Brain microvascular endothelial cell (primary cell): ENCODE measurements at regions not wholly inside any gene's neighbourhood (a gene's known extent, or its start where the extent isn't known, plus 50 kb on each side); places are given as distances from the start of the nearest gene placed in this dataset.

Experiments
- DNase-seq: peaks from one replicate; pipeline ENCODE4 v3.0.0-alpha.2; 2020
- H3K27ac ChIP-seq: fragments of 250-450 bp; sonication (Bioruptor Pico); 2 replicates; pipeline ENCODE4 v1.5.1; 2020; ENCODE audit warnings: mild to moderate bottlenecking, moderate library complexity
- H3K27me3 ChIP-seq: fragments of 250-450 bp; sonication (Bioruptor Pico); replicated peaks from 2 replicates; pipeline ENCODE4 v1.5.1; 2020; ENCODE audit warnings: mild to moderate bottlenecking
- H3K36me3 ChIP-seq: fragments of 250-450 bp; sonication (Bioruptor Pico); replicated peaks from 2 replicates; pipeline ENCODE4 v1.5.1; 2020; ENCODE audit warnings: mild to moderate bottlenecking
- H3K4me3 ChIP-seq: 2 replicates; pipeline ENCODE4 v1.5.1; 2011; ENCODE audit warnings: low read depth, mild to moderate bottlenecking, control low read depth, low read length, moderate library complexity
- CTCF ChIP-seq: IDR thresholded peaks from 2 replicates; pipeline ENCODE4 v1.5.1; 2011; ENCODE audit warnings: low read depth, mild to moderate bottlenecking, moderate library complexity, low read length, control low read depth, inconsistent platforms; ENCODE audit errors: missing control alignments
- in situ Hi-C: cut with HindIII; loops from 2 replicates; pipeline ENCODE4 v1.10.0; 2017; ENCODE audit warnings: low sequenced_read_pairs, low pct_ligation_motif_present

GRCh38 chr9:100756217-100756616 lies 178.3 kb downstream of the CAVIN4 start:
- Histone ChIP-seq H3K27ac (no peak overlapping the region), H3K4me3 (no peak overlapping the region), H3K36me3 (no peaks in the 10 kb centered on the region), H3K27me3 (no peaks in the 10 kb centered on the region)
- no peak for DNase-seq
- TF ChIP-seq CTCF, result no peak
- in situ Hi-C loops, result no loop called here

- H3K27me3 ChIP-seq, result no peaks in the 10 kb centered on the region
- H3K27ac ChIP-seq, result no peak overlapping the region
- H3K36me3 ChIP-seq, result no peaks in the 10 kb centered on the region
- TF ChIP-seq CTCF, result no peak
- no peak for DNase-seq
- in situ Hi-C loops, result no loop called here
- no peak overlapping the region for H3K4me3 ChIP-seq
Observed at GRCh38 chr9:100759215-100759614, 181.3 kb downstream of the CAVIN4 start.

- Histone ChIP-seq H3K27me3 (no peaks in the 10 kb centered on the region), H3K36me3 (no peaks in the 10 kb centered on the region), H3K27ac (no peak overlapping the region), H3K4me3 (no peak overlapping the region)
- no peak for DNase-seq
- in situ Hi-C loops, result no loop called here
- TF ChIP-seq CTCF, result no peak
Observed at GRCh38 chr9:100761276-100761802, 183.5 kb downstream of the CAVIN4 start.

GRCh38 chr9:100774326-100774725 lies 196.4 kb downstream of the CAVIN4 start:
- H3K36me3 ChIP-seq, result no peaks in the 10 kb centered on the region
- TF ChIP-seq CTCF, result no peak
- no peak for DNase-seq
- in situ Hi-C loops, result no loop called here
- H3K27me3 ChIP-seq, result no peaks in the 10 kb centered on the region
- no peak overlapping the region for H3K27ac ChIP-seq
- H3K4me3 ChIP-seq, result no peak overlapping the region

- in situ Hi-C loops, result no loop called here
- no peak for TF ChIP-seq CTCF
- DNase-seq, result no peak
Observed at GRCh38 chr9:100774962-100775361, 197.1 kb downstream of the CAVIN4 start.

GRCh38 chr9:100775912-100776311 lies 198.0 kb downstream of the CAVIN4 start:
- H3K36me3 ChIP-seq, result no peaks in the 10 kb centered on the region
- no peak for TF ChIP-seq CTCF
- no peak for DNase-seq
- no peaks in the 10 kb centered on the region for H3K27me3 ChIP-seq
- in situ Hi-C loops, result no loop called here
- no peak overlapping the region for H3K27ac ChIP-seq
- no peak overlapping the region for H3K4me3 ChIP-seq

More at GRCh38 chr9:100774962-100775361, 197.1 kb downstream of the CAVIN4 start:
- Histone ChIP-seq H3K27me3 (no peaks in the 10 kb centered on the region), H3K36me3 (no peaks in the 10 kb centered on the region), H3K27ac (no peak overlapping the region), H3K4me3 (no peak overlapping the region)
